Vagina (tissue), 2 donors: ENCODE measurements at regions not wholly inside any gene's neighbourhood (a gene's known extent, or its start where the extent isn't known, plus 50 kb on each side); places are given as distances from the start of the nearest gene placed in this dataset.

Experiments
- CTCF ChIP-seq, 3 experiments: fragments of 450-650 bp in 2 of 3; fragments of 200-600 bp in 1 of 3; sonication (generic) in 1 of 3; IDR thresholded peaks; one replicate each; pipeline ENCODE4 v1.5.1; 2017 to 2019; ENCODE audit warnings: antibody characterized with exemption in 3 of 3, mild to moderate bottlenecking in 2 of 3, moderate library complexity in 2 of 3
- POLR2A ChIP-seq, 2 donors: fragments of 450-650 bp; IDR thresholded peaks; one replicate each; pipeline ENCODE4 v1.6.1; 2017; ENCODE audit warnings: antibody characterized with exemption in 2 of 2, mild to moderate bottlenecking in 2 of 2, moderate library complexity in 2 of 2

- no peak for TF ChIP-seq POLR2A (IDR thresholded peaks at IDR 0.05)
- no peak for TF ChIP-seq CTCF (IDR thresholded peaks at IDR 0.05)
Measured at GRCh38 chr11:69243496-69244200, 50.3 kb upstream of the MYEOV start.
